HepG2 (cell line): ENCODE measurements at regions not wholly inside any gene's neighbourhood (a gene's known extent, or its start where the extent isn't known, plus 50 kb on each side); places are given as distances from the start of the nearest gene placed in this dataset.

Experiments
- ATAC-seq: fragments of 200-7000 bp; cut with Tn5 transposase; 3 replicates; pipeline ENCODE4 v1.9.1; 2020; ENCODE audit warnings: mild to moderate bottlenecking, moderate library complexity
- BruUV-seq: library from RNA; stranded (reverse); fragments of 400-500 nt; replicated peaks from 2 replicates; lab custom pipeline; 2021; lab: Mats Ljungman, UMichigan
- CTCF ChIA-PET: fragments of 300-600 bp; formaldehyde crosslinking; extraction: SDS; loops from one replicate; lab custom pipeline; 2021; ENCODE audit warnings: low total read pairs, inconsistent platforms, low intra/inter-chr PET ratio; lab: Yijun Ruan, JAX
- POLR2A ChIA-PET: fragments of 350-600 bp; sonication (Branson Sonifier 250); formaldehyde crosslinking; loops from one replicate; lab custom pipeline; 2020; ENCODE audit warnings: antibody characterized with exemption, inconsistent platforms; lab: Yijun Ruan, JAX
- DNase-seq: peaks from one replicate; pipeline ENCODE4 v3.0.0-alpha.2; 2015; ENCODE audit warnings: low spot score
- FAIRE-seq: peaks from 3 replicates; lab custom pipeline; 2011; peaks lifted over from hg19 to GRCh38; lab: Jason Lieb, UNC
- H2AFZ ChIP-seq: one replicate; pipeline ENCODE4 v1.6.1; 2011; ENCODE audit warnings: low read length, inconsistent platforms
- H3K27ac ChIP-seq: fragments of 300-600 bp; 3 replicates; pipeline ENCODE4 v1.8.0; 2011; ENCODE audit warnings: mixed run types, mild to moderate bottlenecking, mixed read lengths, low read length, inconsistent platforms; ENCODE audit not compliant: insufficient read depth; ENCODE audit errors: extremely low read length
- H3K27me3 ChIP-seq, 2 experiments: fragments of 200-600 bp in 1 of 2; 2 replicates in 1 of 2; 3 replicates in 1 of 2; pipeline versions ENCODE4 v1.6.0 to v1.8.0; 2011; ENCODE audit warnings: low read length in 2 of 2, mild to moderate bottlenecking in 2 of 2, moderate library complexity in 2 of 2, inconsistent platforms in 1 of 2; ENCODE audit not compliant: insufficient read depth in 2 of 2, control insufficient read depth in 1 of 2
- H3K36me3 ChIP-seq, 2 experiments: fragments of 200-600 bp in 1 of 2; replicated peaks in 1 of 2; 2 replicates in 1 of 2; 3 replicates in 1 of 2; pipeline versions ENCODE4 v1.5.1 to v1.8.0; 2011; ENCODE audit warnings: low read length in 2 of 2, inconsistent platforms in 1 of 2; ENCODE audit not compliant: insufficient read depth in 2 of 2, control insufficient read depth in 1 of 2
- H3K4me1 ChIP-seq: 2 replicates; pipeline ENCODE4 v1.5.1; 2012; ENCODE audit warnings: low read length, inconsistent platforms; ENCODE audit not compliant: insufficient read depth
- H3K4me2 ChIP-seq: 2 replicates; pipeline ENCODE4 v1.6.0; 2011; ENCODE audit warnings: low read depth, low read length, inconsistent platforms
- H3K4me3 ChIP-seq, 3 experiments: fragments of 200-600 bp in 1 of 3; sonication (generic), shearing (Covaris generic) in 1 of 3; replicated peaks in 1 of 3; 2 replicates each; pipeline ENCODE4 v1.5.1; 2011 to 2016; ENCODE audit warnings: low read length in 3 of 3, inconsistent platforms in 2 of 3, low read depth in 2 of 3, mild to moderate bottlenecking in 2 of 3, control low read depth in 1 of 3, mixed read lengths in 1 of 3; ENCODE audit not compliant: insufficient read depth in 1 of 3
- H3K79me2 ChIP-seq: one replicate; pipeline ENCODE4 v1.6.1; 2011; ENCODE audit warnings: low read length, inconsistent platforms; ENCODE audit not compliant: insufficient read depth
- H3K9ac ChIP-seq: 2 replicates; pipeline ENCODE4 v1.6.0; 2011; ENCODE audit warnings: mild to moderate bottlenecking, low read depth, low read length, inconsistent platforms; ENCODE audit not compliant: insufficient read depth
- H3K9me3 ChIP-seq: 2 replicates; pipeline ENCODE4 v1.5.1; 2012; ENCODE audit warnings: mild to moderate bottlenecking, low read length
- H4K20me1 ChIP-seq: 2 replicates; pipeline ENCODE4 v1.6.0; 2011; ENCODE audit warnings: inconsistent platforms, mild to moderate bottlenecking, low read length, moderate library complexity; ENCODE audit not compliant: insufficient read depth
- CBX2 ChIP-seq, 2 experiments: fragments of 200-600 bp in 1 of 2; sonication (generic); formaldehyde crosslinking in 1 of 2; IDR thresholded peaks; 2 replicates each; pipeline versions ENCODE4 v1.7.0 to v1.8.1; 2018 to 2022; ENCODE audit warnings: low read depth in 2 of 2, low read length in 1 of 2, mild to moderate bottlenecking in 1 of 2, missing genetic modification reagents in 1 of 2
- GZF1 ChIP-seq: sonication (generic); formaldehyde crosslinking; IDR thresholded peaks from 2 replicates; pipeline ENCODE4 v1.5.1; 2020; ENCODE audit warnings: mild to moderate bottlenecking, missing genetic modification reagents
- HOXA7 ChIP-seq: sonication (generic); formaldehyde crosslinking; IDR thresholded peaks from 2 replicates; pipeline ENCODE4 v1.8.1; 2022; ENCODE audit warnings: mild to moderate bottlenecking, missing genetic modification reagents, moderate library complexity
- ZNF781 ChIP-seq: sonication (generic); formaldehyde crosslinking; IDR thresholded peaks from 2 replicates; pipeline ENCODE4 v1.5.1; 2020; ENCODE audit warnings: borderline replicate concordance, mild to moderate bottlenecking, missing genetic modification reagents; ENCODE audit errors: not compliant biosample characterization
- WGBS: methylation state at CpG from one replicate; pipeline ENCODE4 v1.1.6; 2017; ENCODE audit warnings: low lambda C conversion rate; 5-methylcytosine and 5-hydroxymethylcytosine counted together
- in situ Hi-C: cut with HindIII; loops from 2 replicates; pipeline ENCODE4 v1.10.0; 2017; ENCODE audit warnings: low pct_unique_long_range_greater_than_20kb; ENCODE audit not compliant: extremely low pct_ligation_motif_present
- intact Hi-C: fragments of 100-400 bp; cut with micrococcal nuclease; formaldehyde crosslinking; loops from one replicate; pipeline ENCODE4 v1.10.0; 2022; ENCODE audit not compliant: unreplicated experiment

- no peak for TF ChIP-seq ZNF781
- H3K4me2 ChIP-seq: no peak overlapping the region
- no peaks in the 10 kb centered on the region for H3K9me3 ChIP-seq
- H3K4me1 ChIP-seq: peaks cover 50% of the 10 kb centered on the region
- 0 out of 5 replicates have a peak, but pooled peaks cover 0 to 8% of the 10 kb centered on the region in 2 experiments for H3K27me3 ChIP-seq
- no peak for DNase-seq
- H3K27ac ChIP-seq: no peak overlapping the region
- H4K20me1 ChIP-seq: no peaks in the 10 kb centered on the region
- BruUV-seq: no TSS peak
- no peak for FAIRE-seq
- H3K79me2 ChIP-seq: no peaks in the 10 kb centered on the region
- no peaks in the 10 kb centered on the region for H3K36me3 ChIP-seq
- in situ Hi-C loops: no loop called here
- ChIA-PET POLR2A (no interaction called here), CTCF (no interaction called here)
- ATAC-seq: no peak
- H3K4me3 ChIP-seq: no peak overlapping the region
- no peak overlapping the region for H3K9ac ChIP-seq
- WGBS: 29% methylated on average over 2 of the region's 2 CpGs
- no peak overlapping the region for H2AFZ ChIP-seq
- intact Hi-C loops: no loop called here
Observed at GRCh38 chr13:24036115-24036514, 124.4 kb upstream of the SPATA13 start.

GRCh38 chr13:24038405-24038804, 122.1 kb upstream of the SPATA13 start:
- peaks cover 41% of the 10 kb centered on the region for H3K4me1 ChIP-seq
- H2AFZ ChIP-seq: no peak overlapping the region
- H3K79me2 ChIP-seq: no peaks in the 10 kb centered on the region
- H3K9ac ChIP-seq: no peak overlapping the region
- DNase-seq: no peak
- in situ Hi-C loops (no loop called here), intact Hi-C loops (no loop called here)
- ChIA-PET CTCF (no interaction called here), POLR2A (no interaction called here)
- no TSS peak for BruUV-seq
- no peaks in the 10 kb centered on the region for H3K9me3 ChIP-seq
- H3K27ac ChIP-seq: no peak overlapping the region
- no peak for FAIRE-seq
- TF ChIP-seq GZF1 (CRISPR knock-in tag) (no peak), CBX2 (IDR thresholded peaks at IDR 0.05; ENCODE audit: low read depth, low read length) (no peak), CBX2 (CRISPR knock-in tag; IDR thresholded peaks at IDR 0.05; ENCODE audit: low read depth) (no peak), HOXA7 (CRISPR knock-in tag) (no peak)
- H3K36me3 ChIP-seq: no peaks in the 10 kb centered on the region
- no peak for ATAC-seq
- H3K27me3 ChIP-seq: 0 out of 5 replicates have a peak, but pooled peaks cover 0 to 8% of the 10 kb centered on the region in 2 experiments
- no peaks in the 10 kb centered on the region for H4K20me1 ChIP-seq
- WGBS: 73% methylated on average over 9 of the region's 9 CpGs
- no peak overlapping the region for H3K4me3 ChIP-seq
- no peak overlapping the region for H3K4me2 ChIP-seq
